ENCODE measurements at regions not wholly inside any gene's neighbourhood (a gene's known extent, or its start where the extent isn't known, plus 50 kb on each side); places are given as distances from the start of the nearest gene placed in this dataset.

DNA sequence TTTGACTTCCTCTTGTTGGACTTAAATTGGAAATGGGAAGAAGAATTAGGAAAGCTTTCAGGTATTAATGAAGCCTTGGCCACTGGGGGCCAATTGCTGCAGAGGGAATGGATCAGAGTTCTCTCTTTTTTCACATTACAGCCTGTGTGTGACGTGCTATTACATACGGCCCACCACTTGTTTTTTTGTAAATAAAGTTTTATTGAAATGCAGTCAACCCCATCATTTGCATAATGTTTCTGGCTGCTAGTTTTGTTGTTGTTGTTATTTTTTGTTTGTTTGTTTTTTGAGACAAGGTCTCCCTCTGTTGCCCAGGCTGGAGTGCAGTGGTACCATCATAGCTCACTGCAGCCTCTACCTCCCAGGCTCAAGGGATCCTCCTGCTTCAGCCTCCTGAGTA lies 98.4 kb downstream of the ASMT start:
- TF ChIP-seq, protein P1, sequence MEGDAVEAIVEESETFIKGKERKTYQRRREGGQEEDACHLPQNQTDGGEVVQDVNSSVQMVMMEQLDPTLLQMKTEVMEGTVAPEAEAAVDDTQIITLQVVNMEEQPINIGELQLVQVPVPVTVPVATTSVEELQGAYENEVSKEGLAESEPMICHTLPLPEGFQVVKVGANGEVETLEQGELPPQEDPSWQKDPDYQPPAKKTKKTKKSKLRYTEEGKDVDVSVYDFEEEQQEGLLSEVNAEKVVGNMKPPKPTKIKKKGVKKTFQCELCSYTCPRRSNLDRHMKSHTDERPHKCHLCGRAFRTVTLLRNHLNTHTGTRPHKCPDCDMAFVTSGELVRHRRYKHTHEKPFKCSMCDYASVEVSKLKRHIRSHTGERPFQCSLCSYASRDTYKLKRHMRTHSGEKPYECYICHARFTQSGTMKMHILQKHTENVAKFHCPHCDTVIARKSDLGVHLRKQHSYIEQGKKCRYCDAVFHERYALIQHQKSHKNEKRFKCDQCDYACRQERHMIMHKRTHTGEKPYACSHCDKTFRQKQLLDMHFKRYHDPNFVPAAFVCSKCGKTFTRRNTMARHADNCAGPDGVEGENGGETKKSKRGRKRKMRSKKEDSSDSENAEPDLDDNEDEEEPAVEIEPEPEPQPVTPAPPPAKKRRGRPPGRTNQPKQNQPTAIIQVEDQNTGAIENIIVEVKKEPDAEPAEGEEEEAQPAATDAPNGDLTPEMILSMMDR (IDR thresholded peaks at IDR 0.05) = no peak
- no peak for TF ChIP-seq POLR2A (IDR thresholded peaks at IDR 0.05)

All from Peyer's patch (tissue), 4 donors.